ENCODE measurements at regions not wholly inside any gene's neighbourhood (a gene's known extent, or its start where the extent isn't known, plus 50 kb on each side); places are given as distances from the start of the nearest gene placed in this dataset.

DNA sequence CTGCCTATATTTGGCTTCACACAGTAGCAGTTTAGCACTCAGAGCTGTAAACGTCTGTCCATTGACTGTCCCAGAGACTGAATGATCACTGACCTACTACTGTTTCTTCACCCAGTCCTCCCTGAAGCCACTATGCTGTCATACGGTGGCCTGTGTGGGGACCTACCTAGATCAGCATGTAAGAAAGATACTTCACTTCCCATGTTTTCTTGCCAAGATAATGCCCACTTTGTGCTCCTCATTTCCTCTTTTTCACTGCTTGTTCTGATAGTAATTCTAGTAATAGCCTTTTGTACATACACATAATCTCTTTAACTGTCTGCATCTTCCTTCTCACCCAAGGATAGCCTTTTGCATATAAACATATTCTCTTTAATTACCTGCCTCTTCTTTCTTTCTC is 109.9 kb upstream of the TIAM2 start:
- DNase-seq = no peak

DNA sequence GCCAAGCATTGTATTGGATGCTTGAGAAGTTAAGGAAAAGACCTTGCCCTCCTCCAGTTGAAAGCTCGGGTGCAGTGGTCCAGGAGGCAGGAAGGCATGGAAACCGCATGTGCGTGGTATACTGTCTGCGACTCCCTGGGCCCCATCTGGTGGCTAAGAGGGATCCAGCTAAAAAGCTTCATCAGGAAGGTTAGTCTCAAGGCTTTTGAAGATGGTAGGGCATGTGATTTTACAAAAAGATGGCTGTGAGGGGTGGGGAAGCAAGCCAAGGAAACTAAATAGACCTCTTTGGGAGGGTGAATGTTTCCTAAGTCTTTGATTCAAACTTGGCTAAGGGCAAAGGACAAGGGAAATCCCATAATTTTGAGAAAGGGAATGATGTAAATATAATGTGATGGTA is 109.1 kb upstream of the TIAM2 start:
- DNase-seq = no peak

DNA sequence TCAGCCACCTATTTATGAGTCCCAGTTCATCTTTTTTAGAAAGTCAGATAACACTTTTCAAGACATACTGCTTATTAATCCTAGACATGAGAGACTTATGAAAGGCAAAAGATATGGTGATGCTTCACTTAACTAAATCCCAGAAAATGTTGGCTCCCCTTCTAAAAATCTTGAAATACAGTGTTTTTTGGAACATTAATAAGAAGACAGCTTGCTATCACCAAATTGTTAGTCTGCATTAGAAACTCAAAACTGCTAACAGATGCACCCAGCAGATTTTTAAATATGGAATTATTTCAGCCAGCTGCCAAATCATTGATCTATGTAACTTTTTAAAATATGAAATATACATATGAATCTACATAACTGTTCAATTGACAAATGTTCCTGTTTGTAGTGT is 108.6 kb upstream of the TIAM2 start:
- no peak for DNase-seq

DNA sequence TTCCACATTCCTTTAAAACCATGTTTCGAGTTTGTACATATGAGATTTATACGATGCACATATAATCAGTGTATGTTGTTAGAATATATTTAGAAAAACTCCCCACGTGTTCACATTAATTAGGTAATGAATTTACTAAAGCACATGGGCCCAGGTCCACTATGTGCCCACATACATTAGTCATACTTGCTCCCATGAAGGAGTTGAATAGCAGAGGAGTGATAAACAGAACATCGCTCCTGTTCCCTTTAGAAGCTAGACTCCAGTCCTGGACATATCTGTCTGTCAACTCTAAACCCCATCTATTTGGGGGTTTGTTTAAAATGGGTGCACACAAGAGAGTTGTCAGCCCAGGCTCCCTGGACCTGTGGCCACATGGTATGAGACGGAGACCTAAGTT is 108.1 kb upstream of the TIAM2 start:
- DNase-seq = no peak

DNA sequence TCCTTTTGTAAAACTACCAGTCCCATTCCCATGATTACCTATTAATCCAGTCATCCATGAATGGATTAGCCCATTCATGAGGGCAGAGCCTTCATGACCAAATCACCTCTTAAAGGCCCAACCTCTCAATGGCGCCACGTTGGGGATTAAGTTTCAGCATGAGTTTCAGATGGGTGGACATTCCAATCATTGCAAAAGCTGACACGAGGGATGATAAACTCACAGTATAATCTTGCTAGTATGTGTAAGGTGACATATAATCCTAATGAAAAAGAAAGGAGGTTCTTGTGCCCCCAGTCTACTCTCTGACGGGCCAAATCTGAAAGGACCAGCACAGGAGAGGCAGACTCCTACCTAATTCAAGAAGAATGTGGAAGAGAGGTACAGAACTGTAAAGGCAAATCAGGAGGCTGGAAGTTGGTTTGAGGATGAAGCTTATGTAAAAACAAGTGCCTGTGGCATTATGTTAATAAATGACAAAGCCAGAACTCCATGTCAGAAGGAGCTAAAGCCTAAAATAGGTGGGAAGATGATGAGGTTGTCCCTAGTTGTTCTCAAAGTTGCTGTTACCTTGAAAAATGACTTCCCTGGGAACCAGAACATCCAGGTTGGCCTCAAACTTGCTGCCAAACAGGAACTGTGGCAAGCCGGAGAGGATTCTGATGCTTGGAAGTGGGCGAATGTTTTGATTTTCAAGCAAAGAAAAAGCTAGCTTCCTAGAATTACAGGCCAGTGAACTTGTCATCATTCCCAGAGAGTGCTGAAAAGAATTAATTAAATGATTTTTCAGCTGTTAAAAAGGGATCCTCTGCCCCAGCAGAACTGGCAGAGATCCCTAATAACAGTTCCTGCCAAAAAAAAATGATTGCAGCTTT is 106.5 kb upstream of the TIAM2 start:
- peak; percentile 63 for DNase-seq

DNA sequence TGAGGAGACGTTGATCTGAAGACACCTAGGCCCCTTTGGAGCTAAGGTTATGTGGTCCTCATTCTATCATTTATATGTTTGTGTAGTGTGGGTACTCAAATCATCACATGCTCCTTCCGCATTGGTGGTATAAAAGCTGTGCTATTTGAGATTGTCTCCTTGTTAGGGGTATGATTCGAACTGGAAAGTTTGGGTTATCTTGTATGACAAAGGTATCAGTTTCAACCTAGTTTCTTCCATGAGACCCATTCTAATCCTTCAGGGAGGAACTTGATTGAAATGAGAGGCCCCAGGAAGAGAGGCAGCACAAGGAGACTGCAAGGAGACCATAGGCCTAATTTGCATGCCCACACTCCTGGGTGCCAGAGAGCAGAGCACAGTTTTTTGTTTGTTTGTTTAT is 104.2 kb upstream of the TIAM2 start:
- DNase-seq = no peak

DNA sequence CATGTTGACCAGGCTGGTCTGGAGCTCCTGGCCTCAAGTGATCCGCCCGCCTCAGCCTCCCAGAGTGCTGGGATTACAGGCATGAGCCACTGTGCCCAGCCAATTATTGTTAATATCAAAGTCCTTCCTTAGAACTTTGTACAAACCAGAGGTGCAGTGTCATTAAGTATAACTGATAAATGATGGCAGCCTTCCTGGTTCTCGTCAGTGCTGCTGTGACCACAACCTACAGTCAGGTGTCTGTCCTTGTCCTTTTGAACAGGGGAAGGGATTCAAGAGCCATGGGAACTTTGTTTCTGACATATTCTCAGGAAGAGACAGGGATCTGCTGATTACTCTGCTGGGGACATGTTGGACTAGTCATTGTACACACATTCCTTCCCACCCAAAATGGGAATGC is 103.2 kb upstream of the TIAM2 start:
- DNase-seq = no peak

DNA sequence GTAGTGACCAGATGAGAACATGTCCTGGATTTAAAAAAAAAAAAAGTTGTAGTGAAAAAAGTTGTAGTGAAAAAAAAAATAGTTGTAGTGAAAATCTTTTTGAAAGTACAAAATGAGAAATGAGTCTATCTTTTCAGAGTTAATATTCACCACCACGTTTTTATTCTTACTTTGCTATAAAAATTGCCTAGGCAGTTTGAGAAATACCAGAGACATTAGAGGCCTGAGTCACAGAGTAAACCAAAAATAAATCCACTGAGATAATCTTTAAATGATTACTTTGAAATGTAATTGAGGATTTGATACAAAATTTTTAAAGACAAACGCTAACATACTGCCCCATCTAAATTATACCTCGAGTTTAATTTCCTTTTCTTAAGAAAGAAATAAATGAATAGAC is 101.2 kb upstream of the TIAM2 start:
- DNase-seq = no peak

DNA sequence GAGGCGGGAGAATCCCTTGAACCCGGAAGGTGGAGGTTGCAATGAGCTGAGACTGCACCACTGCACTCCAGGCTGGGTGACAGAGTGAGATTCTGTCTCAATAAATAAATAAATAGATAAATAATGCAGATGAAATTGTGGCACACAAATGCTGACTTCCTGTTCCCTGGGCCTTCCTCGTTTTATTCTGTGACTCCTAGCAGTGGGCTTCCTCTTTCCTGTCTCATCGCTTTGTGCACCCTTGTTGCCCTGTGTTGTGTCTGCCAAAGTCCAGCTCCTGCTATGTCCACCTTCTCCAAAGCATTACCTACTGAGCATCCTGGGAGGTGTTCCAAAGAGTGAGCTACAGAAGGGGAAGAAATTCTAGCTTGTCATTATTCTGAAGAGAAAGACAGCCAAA is 100.2 kb upstream of the TIAM2 start:
- no peak for DNase-seq

DNA sequence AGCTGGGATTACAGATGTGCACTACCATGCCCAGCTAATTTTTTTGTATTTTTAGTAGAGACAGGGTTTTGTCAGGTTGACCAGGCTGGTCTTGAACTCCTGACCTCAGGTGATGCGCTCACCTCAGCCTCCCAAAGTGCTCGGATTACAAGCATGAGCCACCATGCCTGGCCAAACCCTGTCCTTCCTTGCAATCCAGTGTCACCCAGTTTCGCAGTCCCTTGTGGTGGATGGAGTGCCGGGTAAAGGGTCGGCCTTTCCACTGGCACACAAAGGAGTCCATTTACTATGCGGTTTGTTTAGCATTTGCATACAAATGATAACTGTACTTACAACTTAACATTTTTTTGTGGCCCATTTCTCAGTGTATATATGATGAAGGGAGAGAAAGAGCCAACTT is 99.3 kb upstream of the TIAM2 start:
- no peak for DNase-seq

DNA sequence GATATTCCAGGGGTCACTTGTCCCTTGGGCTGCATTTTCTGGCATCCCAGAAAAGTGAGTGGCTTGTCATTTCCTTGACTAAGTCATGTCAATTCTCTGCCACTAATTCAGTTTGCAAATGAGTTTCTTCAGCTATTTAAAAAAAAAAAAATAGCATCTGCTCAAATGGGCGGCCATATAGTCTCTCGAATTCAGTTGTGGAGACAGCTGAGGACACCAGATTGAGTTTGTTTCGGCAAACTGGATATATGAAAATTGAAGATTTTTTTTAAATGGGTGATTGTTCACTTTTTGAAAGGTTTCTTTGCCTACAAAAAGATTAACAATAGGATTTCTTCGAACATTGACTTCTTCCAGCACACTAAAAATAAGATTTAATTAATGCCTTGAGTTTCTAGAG is 96.3 kb upstream of the TIAM2 start:
- DNase-seq = no peak

DNA sequence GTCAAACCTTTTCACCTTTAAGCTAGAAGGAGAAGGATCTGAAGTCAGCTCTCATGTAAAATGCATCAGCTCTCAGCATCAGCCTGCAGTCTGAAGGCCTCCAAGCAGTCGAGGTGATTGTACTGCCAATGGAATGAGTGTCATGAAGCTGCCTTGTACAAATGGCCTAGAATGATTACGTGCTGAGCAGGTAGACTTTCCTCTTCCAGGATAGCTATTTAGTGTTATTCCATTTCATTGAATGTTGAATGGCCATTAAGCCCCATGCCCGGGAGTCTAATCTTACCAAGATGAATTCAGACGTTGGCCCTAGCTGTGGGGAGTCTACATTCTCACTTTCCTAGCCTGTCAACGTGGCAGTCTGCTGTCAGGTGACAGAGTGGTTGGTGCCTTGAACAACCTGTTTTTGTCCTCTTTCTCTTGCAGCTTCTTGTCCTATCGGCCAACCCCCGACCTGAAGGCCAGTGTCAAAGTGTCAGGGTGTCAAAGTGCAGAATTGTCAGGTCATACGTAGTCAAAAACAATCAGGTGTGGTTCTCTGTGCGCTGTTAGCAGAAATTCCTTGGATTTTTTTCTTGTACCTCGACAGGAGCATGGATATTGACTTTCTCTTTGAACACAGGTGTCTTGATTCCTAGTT is 95.2 kb upstream of the TIAM2 start:
- no peak for DNase-seq

DNA sequence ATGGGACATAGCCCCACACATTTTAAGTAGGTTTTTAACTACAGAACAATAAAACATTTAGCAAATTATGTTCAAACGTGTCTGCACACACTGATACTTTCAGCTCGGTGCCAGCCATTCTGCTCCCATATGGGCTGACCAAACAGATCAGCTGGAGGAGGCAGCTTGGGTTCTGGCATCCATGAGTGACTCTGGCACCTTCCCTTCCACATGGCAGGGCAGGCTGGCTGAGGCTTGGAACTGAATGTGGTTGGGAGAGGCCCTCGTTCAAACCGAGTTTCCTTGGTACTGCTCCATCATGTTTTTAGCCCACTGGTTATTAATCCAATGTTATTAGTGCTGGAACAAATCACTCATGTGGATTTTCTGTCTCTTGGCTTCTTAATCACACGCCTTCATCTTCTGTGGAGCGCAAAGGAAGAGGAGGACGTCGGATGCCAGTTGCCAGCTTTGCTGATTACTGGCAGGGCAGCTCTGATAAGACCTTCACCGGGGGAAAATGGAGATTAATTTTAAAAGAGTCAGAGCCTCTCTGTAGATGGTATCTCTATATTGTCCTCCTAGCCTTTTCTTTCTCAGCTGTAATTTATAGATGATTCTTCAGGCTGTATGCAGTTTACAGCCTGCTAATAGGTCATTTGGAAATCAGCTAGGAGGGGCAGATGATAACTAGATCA is 93.1 kb upstream of the TIAM2 start:
- DNase-seq = peak; percentile 50

DNA sequence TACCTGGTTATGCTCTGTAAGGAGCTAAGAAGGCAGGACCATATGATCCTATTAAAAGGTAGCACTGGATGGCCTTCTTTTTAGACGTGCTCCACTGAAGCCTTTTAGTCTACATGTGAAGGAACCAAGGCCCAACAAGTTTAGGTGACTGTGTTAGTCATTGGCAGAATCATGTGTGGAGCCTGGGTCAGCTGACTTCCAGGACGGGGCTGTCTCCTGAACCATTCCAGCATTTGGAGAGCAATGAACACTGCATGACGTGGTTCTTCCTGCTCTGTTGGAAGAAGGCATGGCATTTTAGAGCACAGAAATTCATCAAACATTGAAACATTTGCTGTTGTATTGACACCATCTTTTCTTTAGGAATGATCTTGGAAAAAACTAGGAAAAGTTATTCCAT is 87.8 kb upstream of the TIAM2 start:
- DNase-seq = no peak

DNA sequence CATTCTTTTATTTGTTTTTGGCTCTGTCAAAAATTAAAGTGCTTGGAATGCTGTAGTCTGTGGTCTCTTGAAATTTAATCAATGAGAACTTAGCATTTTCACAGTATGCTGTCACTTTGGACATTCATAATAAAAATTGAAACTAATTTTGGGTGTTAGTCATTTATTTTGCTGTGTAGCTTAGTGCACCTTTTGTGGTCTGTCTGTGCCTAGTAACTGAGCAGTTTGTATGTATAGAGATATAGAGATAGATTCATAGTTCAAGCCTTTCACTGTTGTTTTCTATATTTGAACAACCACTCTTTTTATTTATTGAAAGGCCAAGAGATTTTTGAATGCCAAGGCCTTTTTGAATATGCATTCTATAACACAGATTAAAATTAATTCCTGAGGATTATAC is 86.4 kb upstream of the TIAM2 start:
- DNase-seq = no peak

DNA sequence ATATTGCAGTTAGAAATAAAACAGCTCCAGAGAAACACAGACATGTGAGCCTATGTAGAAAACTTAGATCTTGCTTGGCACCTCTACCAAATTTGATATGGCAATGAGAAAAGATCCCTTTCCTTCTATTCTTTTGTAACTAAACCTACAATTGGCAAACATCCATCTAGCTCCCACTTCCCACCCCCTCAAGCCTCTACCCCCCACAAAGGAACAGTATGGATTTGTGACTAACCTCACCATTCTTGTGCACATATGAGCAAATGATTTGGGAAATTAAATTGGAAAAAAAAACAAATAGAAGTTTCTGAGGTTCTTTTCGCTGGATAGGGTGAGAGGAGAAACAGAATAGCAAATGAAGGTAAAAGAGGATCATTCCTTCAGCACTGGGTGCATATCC is 85.8 kb upstream of the TIAM2 start:
- no peak for DNase-seq

DNA sequence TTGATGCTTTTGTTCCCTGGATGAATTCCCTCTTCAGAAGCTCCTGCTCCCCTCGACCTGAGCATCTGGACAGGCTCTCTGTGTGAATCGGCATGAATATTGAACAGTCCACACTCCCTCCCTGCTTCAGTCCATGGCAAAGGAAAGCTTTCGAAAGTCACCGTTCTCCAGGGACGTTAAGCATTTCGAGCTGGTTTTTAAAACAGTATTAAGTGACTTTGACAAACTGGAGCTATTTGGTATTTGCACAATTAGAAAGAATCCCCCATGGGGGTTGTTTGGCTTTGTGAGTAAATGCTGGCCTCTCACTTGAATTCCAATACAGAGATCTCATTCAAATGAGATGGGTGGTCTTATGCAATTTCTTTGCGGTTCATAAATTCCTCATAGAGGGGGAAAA is 85.3 kb upstream of the TIAM2 start:
- DNase-seq = no peak

DNA sequence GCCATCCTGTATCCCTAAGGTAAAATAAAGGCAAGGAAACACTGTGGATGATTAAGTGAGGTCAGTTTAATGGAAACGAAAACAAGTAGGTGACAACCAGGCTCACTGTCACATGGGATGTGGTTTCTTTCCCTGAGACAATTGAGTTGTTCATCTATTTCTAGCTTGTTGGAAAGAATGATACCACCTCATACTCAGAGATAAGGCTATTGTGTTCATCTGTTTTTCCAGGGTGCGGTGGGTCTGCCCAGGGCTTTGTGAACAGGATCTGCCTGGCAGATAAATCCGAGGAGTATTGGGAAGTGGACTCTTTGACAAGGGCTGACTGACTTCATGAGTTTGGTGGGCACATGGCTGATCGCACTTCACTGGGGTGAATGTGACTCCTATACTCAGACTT is 80.8 kb upstream of the TIAM2 start:
- DNase-seq = no peak

DNA sequence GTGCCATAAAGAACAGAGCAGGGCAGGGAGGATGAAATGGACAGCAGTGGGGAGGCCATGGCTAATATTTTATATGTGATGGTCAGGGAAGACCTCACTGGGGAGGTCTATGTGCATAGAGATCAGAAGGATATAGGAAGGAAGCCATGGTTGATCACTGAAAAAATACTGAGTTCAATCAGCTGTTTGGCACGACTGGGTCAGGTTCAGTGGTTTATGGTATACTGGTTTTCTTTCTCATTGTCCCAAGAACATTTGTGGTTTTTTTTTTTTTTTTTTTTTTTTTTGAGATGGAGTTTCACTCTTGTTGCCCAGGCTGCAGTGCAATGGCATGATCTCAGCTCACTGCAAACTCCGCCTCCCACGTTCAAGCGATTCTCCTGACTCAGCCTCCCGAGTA is 78.3 kb upstream of the TIAM2 start:
- DNase-seq = no peak

DNA sequence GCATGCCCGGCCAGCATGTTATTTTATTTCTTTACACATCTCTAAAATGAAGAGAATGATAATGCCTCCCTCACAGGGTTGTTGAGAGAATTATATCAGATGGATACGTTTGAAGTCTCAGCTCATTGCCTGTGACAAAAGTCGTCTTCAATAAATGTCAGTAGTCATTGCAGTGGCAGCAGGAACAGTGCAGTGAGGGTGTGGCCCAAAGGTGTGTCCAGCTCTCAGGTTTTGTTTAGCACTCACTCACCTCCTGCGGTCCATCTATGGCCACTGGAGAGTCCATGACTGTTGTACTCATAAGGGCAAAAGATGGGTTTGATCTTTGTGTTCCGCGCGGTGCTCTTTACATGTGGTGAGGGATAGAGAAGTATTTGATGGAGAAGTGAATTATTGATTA is 77.2 kb upstream of the TIAM2 start:
- no peak for DNase-seq

DNA sequence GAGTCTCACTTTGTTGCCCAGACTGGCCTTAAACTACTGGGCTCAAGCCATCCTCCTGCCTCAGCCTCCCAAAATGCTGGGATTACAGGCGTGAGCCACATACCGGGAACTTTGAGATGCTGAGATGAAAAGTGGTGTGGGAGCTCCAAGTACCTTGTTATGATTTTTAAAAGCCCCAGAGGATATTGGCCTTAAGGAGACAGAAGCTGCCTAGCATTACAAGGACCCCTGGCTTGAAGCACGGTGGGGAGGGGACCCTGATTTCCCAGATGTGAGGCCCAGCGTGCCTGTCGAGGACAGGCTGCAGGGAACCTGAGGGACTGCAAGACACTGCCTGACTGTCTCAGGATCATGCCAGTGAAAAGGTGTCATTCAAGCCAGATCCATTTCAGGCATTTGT is 75.3 kb upstream of the TIAM2 start:
- DNase-seq = no peak

DNA sequence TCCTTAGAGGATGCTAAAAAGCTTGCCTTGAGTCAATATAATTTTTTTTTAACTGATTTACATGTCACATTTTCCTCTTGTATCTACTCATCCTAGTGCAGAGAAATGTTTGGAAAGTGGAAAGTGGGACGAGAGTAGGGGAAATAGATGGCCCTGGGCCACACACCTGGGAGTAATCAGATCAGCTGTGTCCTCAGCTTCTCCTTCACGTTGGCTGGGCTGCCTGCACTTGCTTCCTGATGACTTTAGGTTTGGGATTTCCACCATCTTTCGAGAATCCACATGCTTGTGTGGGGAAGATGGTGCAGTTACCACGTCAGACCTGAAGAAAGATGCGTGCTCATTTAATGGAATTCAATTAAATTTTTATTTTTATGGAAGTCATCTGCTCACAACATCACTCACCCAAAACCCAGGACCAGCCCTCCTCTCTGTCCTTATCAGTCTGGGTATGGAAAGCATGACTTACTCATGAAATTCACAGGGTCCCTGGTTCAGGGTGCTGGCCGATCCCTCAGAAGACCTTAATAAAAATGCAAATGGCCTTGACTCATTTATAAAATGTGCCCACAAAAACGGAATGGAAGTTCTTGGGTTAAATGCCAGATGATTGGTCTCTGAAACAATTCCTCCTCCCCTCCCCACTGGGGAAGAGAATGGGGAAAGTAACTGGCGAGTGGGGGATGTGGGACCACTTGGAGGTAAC is 74.5 kb upstream of the TIAM2 start:
- DNase-seq = no peak

DNA sequence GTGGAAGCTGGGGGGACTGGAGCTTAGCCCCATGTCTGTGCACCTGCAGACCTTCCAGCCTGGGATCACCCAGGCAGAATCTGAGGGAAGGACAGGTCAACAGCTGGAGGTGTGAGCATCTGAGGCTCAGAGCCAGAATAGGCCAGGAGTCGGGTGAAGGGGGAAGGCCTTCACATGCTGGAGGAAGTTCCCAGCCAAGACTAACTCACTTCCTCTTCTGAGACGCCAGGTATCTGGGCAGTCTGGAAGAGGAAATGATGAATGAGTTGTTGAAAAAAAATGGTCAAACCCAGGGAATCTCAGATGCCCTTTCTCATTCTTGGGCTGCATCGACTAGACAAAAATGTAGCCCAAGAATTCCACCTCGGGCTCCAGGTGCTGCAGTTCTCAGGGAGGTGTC is 73.6 kb upstream of the TIAM2 start:
- no peak for DNase-seq
